ENCODE measurements at regions not wholly inside any gene's neighbourhood (a gene's known extent, or its start where the extent isn't known, plus 50 kb on each side); places are given as distances from the start of the nearest gene placed in this dataset.

- no peak for DNase-seq (ENCODE audit: low spot score)
- no peak for TF ChIP-seq CTCF (IDR thresholded peaks at IDR 0.05)
- H3K27ac ChIP-seq, result no peak overlapping the region
- no peak overlapping the region for H3K4me3 ChIP-seq
Observed at GRCh38 chr1:25082216-25082899, 149.9 kb downstream of the SYF2 start.

DNA sequence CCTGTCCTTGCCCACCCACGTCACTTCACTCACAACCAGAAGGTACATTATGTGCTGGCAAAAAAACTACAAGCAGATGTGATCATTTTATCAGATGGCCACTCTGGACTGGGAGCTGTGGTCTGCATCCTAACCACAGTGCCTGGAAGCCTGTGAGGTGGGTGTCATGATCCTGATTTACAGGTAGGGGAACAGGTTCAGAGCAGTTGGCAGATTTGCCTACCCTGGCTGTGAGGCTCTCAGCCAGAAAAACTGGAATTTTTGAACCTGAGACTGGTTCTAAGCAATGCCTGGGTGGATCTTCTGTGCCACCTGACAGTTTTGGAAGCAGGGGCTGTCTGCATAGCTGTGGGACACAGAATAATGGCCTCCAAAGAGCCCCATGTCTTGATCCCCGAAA lies 150.8 kb downstream of the SYF2 start:
- Histone ChIP-seq H3K27ac (no peak overlapping the region), H3K4me3 (no peak overlapping the region)
- no peak for DNase-seq (ENCODE audit: low spot score)
- TF ChIP-seq CTCF (IDR thresholded peaks at IDR 0.05), result no peak

DNA sequence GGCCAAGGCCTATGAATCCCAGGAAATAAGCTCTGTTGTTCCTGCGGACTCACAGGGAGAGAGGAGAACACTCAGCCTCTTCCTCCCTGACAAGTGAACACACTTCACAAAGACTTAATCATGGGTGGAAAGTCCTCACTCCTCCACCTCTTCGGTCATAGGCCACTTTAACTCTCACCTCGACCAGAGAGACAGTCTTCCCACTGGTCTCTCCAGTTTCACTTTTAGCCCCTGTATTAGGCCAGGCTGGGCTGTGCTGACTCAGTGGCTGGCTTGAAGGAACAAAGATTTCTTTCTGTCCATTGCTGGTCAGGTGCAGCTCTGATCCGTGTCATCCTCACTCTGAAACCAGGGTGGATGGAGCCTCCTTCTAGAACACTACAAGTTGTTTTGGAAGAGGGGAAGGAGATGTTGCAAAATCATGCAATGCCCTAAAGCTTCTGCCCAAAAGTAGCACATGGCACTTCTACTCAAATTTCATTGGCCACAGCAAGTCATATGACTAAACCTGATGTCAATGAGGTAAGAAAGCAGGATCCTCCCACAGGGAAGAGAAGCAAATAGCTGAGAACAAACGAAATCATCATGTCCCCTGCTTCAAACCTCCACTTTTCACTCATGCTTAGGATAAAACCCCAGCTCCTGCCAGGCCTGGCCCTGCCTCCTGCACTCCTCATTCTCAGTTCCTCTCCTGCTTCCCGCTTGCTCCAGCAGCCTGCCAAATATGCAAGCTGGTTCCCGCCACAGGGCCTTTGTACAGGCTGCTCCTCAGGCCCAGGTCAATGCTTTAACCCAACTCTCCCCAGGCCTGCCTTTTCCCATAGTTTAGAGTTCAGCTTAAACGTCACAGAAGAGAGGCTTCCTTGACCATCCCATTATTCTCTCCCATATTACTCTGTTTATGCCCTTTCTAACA lies 150.5 kb upstream of the RUNX3 start:
- Histone ChIP-seq H3K27ac (no peak overlapping the region), H3K4me3 (no peak overlapping the region)
- no peak for DNase-seq (ENCODE audit: low spot score)
- no peak for TF ChIP-seq CTCF (IDR thresholded peaks at IDR 0.05)

DNA sequence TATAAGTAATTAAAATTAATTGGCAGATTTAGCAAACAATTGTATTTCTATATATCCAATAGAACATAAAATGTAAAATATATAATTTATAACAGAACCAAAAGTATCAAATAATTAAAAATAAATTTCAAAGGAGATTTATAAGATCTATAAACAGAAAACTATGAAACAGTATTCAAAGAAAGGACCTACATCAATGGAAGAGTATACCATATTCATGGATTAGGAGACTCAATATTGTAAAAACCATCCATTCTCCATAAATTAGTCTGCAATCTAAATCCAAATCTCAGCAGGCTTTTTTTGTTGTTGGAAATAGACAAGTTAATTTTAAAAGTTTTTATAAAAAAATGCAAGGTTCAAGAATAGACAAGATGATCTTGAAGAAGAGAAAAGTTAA lies 149.0 kb upstream of the RUNX3 start:
- Histone ChIP-seq H3K27ac (no peak overlapping the region), H3K4me3 (no peak overlapping the region)
- TF ChIP-seq CTCF (IDR thresholded peaks at IDR 0.05), result no peak
- no peak for DNase-seq (ENCODE audit: low spot score)

- Histone ChIP-seq H3K4me3 (no peak overlapping the region), H3K27ac (no peak overlapping the region)
- no peak for DNase-seq (ENCODE audit: low spot score)
- no peak for TF ChIP-seq CTCF (IDR thresholded peaks at IDR 0.05)
Observed at GRCh38 chr1:25074351-25075227, 144.5 kb upstream of the RUNX3 start.

DNA sequence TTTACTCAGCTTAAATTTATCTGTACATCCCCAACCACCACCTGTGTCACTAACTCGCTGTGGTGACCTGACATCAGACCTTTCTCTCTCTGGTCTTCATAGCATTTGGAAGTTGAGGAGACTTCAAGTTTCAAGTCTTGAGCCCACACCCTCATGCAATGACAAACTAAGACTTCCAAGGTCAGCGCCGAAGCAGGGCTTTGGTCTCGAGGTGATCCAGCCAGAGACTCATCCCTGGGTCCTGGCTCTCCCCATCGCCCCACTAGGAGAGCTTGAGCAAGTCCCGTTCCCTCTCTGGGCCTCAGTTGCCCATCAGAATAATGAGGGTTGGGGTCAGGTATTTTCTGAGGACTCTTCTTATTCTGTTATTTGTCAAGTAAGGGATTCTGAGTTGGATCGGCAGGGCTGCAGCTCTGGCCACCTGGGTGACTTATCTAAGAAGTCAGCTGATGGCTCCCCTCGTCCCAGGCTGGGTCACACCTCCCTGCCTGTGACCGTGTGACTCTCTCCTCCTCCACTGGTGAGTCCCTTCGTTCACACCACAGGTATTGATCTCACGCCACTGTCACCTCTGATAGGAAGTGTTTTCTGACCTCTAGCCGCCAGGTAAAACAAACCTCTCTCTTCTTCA lies 143.7 kb upstream of the RUNX3 start:
- no peak overlapping the region for H3K27ac ChIP-seq
- no peak for TF ChIP-seq CTCF (IDR thresholded peaks at IDR 0.05)
- no peak overlapping the region for H3K4me3 ChIP-seq
- no peak for DNase-seq (ENCODE audit: low spot score)
